SU-DHL-6 (cell line): ENCODE measurements at regions not wholly inside any gene's neighbourhood (a gene's known extent, or its start where the extent isn't known, plus 50 kb on each side); places are given as distances from the start of the nearest gene placed in this dataset.

Experiments
- CTCF ChIP-seq: fragments of 200-600 bp; sonication (generic); IDR thresholded peaks from one replicate; pipeline ENCODE4 v1.5.1; 2017; ENCODE audit warnings: antibody characterized with exemption, mild to moderate bottlenecking, low read length, moderate library complexity; ENCODE audit not compliant: insufficient read depth, poor library complexity, severe bottlenecking
- EZH2phosphoT487 ChIP-seq: fragments of 200-600 bp; sonication (generic), shearing (Covaris generic); conservative IDR thresholded peaks from 2 replicates; pipeline ENCODE4 v1.6.1; 2018; ENCODE audit warnings: mild to moderate bottlenecking, antibody characterized with exemption, low read length, moderate library complexity, mixed read lengths

DNA sequence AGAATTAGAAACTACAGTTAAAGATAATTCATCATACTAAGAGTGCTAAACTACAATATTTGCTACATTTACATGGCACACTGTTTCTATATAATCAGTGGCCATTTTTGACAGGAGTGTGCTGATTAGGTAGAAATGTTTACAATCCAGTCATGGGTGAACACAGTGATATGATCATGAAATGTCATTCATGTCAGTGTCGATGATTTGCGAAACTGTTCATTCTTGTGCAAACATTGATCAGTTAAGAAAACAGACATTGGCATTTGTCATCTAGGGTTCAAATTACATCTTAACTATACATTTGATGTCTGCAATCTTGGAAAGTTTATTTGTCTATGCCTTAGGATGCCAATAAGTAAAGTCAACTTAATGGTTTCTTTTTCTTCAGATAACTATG, 474.9 kb downstream of the DOK5 start:
- TF ChIP-seq CTCF (no peak), EZH2phosphoT487 (no peak)
